ENCODE measurements at regions not wholly inside any gene's neighbourhood (a gene's known extent, or its start where the extent isn't known, plus 50 kb on each side); places are given as distances from the start of the nearest gene placed in this dataset.

- TF ChIP-seq CTCF (IDR thresholded peaks at IDR 0.05): no peak
- FAIRE-seq: no peak
- Histone ChIP-seq H3K27me3 (no peaks in the 10 kb centered on the region), H3K4me1 (no peaks in the 10 kb centered on the region), H3K9me3 (no peaks in the 10 kb centered on the region), H3K36me3 (no peaks in the 10 kb centered on the region), H3K27ac (no peak overlapping the region), H3K4me3 (no peak overlapping the region)
- DNase-seq: no peak
- ATAC-seq: no peak
- intact Hi-C loops (cut with DNase I): no loop called here
- WGBS, 2 donors: 57 to 84% methylated on average over 2 of the region's 2 CpGs
These were observed 1239.3 kb downstream of the EPHA7 start for GRCh38 chr6:92180090-92180489.

DNA sequence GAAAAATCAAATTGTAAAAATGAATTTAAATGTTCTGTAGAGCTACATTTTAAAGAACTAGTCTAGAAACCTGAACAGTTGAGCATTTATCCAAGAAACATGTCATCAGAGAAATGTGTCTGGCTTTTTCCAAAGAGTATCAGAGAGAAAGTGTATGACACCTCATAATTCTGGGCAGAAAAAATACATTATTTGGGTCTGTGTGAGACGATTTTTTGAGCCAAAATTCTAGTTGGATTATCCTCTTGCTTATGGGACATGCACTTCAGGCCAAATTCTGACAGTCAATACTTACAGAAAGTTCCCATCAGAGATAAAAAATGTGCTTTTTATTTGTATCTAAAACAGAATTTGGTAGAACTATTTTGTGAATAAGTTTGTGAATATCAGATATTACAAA is 1242.7 kb downstream of the EPHA7 start:
- H3K36me3 ChIP-seq: no peaks in the 10 kb centered on the region
- no peaks in the 10 kb centered on the region for H3K9me3 ChIP-seq
- no peak overlapping the region for H3K27ac ChIP-seq
- no peak for TF ChIP-seq CTCF (IDR thresholded peaks at IDR 0.05)
- DNase-seq (no peak), ATAC-seq (no peak), FAIRE-seq (no peak)
- H3K27me3 ChIP-seq: no peaks in the 10 kb centered on the region
- intact Hi-C loops (cut with DNase I): no loop called here
- 6 to 14% methylated on average over 1 of the region's 1 CpG for WGBS, 2 donors
- no peaks in the 10 kb centered on the region for H3K4me1 ChIP-seq
- H3K4me3 ChIP-seq: no peak overlapping the region

DNA sequence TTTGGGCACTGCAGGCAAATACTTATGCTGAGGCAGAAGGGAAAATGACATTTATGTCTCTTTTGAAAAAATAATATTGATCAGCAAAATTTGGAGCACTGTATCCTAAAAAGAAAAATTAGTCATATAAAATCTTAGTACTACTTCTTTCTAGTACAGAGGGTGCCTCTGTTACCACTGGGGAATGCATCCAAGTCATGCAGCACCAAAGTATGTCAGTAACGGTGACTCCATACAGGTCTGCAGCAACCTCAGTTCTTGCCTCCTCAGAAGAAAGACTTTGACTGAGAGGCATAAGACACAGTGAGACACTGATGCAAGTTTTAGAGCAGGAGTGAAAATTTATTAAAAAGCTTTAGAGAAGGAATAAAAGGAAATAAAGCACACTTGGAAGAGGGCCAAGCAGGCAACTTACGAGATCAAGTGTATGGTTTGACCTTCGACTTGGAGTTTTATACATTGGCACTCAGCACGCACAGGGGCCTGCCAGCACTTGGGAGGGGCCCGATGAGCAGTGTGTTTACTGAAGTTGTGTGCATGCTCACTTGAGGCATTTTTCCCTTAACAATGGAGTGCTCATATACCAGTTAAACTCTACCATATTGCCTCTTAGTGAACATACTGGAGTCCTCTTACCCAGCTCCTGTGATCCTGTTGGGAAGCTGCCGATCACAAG is 1244.8 kb downstream of the EPHA7 start:
- FAIRE-seq (no peak), DNase-seq (no peak), ATAC-seq (no peak)
- H3K4me1 ChIP-seq: no peaks in the 10 kb centered on the region
- no peak for TF ChIP-seq CTCF (IDR thresholded peaks at IDR 0.05)
- H3K36me3 ChIP-seq: no peaks in the 10 kb centered on the region
- H3K4me3 ChIP-seq: no peak overlapping the region
- WGBS, 2 donors: 43 to 47% methylated on average over 6 of the region's 6 CpGs
- H3K27me3 ChIP-seq: no peaks in the 10 kb centered on the region
- no peak overlapping the region for H3K27ac ChIP-seq
- intact Hi-C loops (cut with DNase I): no loop called here
- H3K9me3 ChIP-seq: no peaks in the 10 kb centered on the region

DNA sequence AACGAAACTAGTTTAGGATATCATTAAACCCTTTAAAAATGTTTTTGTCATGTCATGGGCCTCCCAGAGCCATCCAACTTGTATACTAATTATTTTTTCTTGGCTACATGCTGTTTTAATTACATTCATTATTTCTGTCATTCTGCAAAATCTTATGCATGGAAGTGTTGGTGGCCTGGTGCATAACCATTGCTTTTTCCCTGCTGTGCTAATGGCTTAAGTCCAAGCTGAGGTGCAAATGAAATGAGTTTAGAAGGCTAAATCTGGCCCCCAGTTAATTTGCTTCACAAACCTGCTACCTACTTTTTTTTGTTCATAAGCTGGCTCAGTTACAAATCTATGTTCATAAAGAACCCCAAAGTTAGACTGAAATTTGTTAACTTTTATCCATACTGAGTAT is 1249.9 kb downstream of the EPHA7 start:
- DNase-seq: no peak
- intact Hi-C loops (cut with DNase I): no loop called here
- no peak for TF ChIP-seq CTCF (IDR thresholded peaks at IDR 0.05)
- H3K4me3 ChIP-seq: no peak overlapping the region
- no peak for ATAC-seq
- FAIRE-seq: no peak
- no peak overlapping the region for H3K27ac ChIP-seq
- no peaks in the 10 kb centered on the region for H3K36me3 ChIP-seq
- H3K4me1 ChIP-seq: no peaks in the 10 kb centered on the region
- no peaks in the 10 kb centered on the region for H3K9me3 ChIP-seq
- 54 to 69% methylated on average over 1 of the region's 1 CpG for WGBS, 2 donors
- no peaks in the 10 kb centered on the region for H3K27me3 ChIP-seq

- no peaks in the 10 kb centered on the region for H3K36me3 ChIP-seq
- no peak overlapping the region for H3K27ac ChIP-seq
- intact Hi-C loops (cut with DNase I): no loop called here
- no peak for DNase-seq
- H3K9me3 ChIP-seq: no peaks in the 10 kb centered on the region
- TF ChIP-seq CTCF (IDR thresholded peaks at IDR 0.05): no peak
- no peaks in the 10 kb centered on the region for H3K27me3 ChIP-seq
- no peaks in the 10 kb centered on the region for H3K4me1 ChIP-seq
- no peak for FAIRE-seq
- H3K4me3 ChIP-seq: no peak overlapping the region
- no peak for ATAC-seq
These were observed 1252.7 kb downstream of the EPHA7 start for GRCh38 chr6:92166666-92167065.
